Jurkat, Clone E6-1 (cell line): ENCODE measurements at regions not wholly inside any gene's neighbourhood (a gene's known extent, or its start where the extent isn't known, plus 50 kb on each side); places are given as distances from the start of the nearest gene placed in this dataset.
"Not testable (repeated sequence)": the region's sequence is repeated elsewhere in the genome, so short reads cannot be mapped to it uniquely, and the experiment has no call there.

Experiments
- DNase-seq: peaks from one replicate; pipeline ENCODE4 v3.0.0-alpha.2; 2011; ENCODE audit warnings: low read depth, low spot score
- H3K4me3 ChIP-seq: 2 replicates; pipeline ENCODE4 v1.5.1; 2011; ENCODE audit warnings: mild to moderate bottlenecking, low read length, control low read depth, moderate library complexity

DNA sequence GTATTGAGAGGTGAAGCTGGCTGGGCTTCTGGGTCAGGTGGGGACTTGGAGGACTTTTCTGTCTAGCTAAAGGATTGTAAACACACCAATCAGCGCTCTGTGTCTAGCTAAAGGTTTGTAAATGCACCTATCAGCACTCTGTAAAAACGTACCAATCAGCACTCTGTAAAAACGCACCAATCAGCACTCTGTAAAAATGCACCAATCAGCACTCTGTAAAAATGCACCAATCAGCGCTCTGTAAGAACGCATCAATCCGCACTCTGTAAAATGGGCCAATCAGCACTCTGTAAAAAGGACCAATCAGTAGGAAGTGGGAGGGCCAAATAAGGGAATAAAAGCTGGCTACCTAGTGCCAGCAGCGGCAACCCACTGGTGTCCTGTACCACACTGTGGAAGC, 56.1 kb upstream of the ALG10 start:
- DNase-seq, H3K4me3 ChIP-seq: not testable (repeated sequence)

DNA sequence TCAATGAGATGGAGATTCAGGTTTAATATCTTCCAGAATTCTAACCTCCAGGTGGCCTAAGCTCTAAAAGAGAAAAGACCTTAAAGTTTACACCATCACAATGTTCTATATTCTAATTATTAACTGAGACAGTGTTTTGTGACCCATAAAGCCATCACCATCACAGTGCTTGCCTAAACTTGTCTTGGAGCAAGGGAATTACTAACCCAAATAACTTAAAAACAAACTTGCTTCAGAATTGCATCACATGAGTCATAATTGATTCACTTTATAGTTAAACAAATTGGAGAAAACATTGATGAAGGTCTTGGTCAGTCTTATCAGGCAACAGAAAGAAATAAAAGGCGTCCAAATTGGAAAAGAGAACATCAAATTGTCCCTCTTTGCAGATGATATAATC, 54.5 kb upstream of the ALG10 start:
- DNase-seq = no peak
- no peak overlapping the region for H3K4me3 ChIP-seq
